Natural killer cell (primary cell): ENCODE measurements at regions not wholly inside any gene's neighbourhood (a gene's known extent, or its start where the extent isn't known, plus 50 kb on each side); places are given as distances from the start of the nearest gene placed in this dataset.

Source experiments
- ATAC-seq, 3 donors: fragments of 150-1000 bp in 2 of 3; fragments of 200-7000 bp in 1 of 3; cut with Tn5 transposase; 1 replicate in 1 of 3; 2 replicates in 2 of 3; pipeline ENCODE4 v1.10.0; 2021; ENCODE audit warnings: mild to moderate bottlenecking in 2 of 3, moderate library complexity in 2 of 3
- DNase-seq, 2 donors: peaks; one replicate each; pipeline versions ENCODE4 v3.0.0 to v3.0.0-alpha.2; 2013 to 2021; ENCODE audit warnings: mixed read lengths in 1 of 2
- H3K27ac ChIP-seq: one replicate; pipeline ENCODE4 v1.5.1; 2013; ENCODE audit warnings: mild to moderate bottlenecking, low read length
- H3K27me3 ChIP-seq: one replicate; pipeline ENCODE4 v1.6.1; 2013; ENCODE audit warnings: low read length; ENCODE audit not compliant: control insufficient read depth, insufficient read depth
- H3K36me3 ChIP-seq: one replicate; pipeline ENCODE4 v1.6.1; 2013; ENCODE audit warnings: low read length; ENCODE audit not compliant: control insufficient read depth, insufficient read depth
- H3K4me1 ChIP-seq: one replicate; pipeline ENCODE4 v1.6.1; 2013; ENCODE audit warnings: low read length; ENCODE audit not compliant: control insufficient read depth, insufficient read depth
- H3K4me3 ChIP-seq: one replicate; pipeline ENCODE4 v1.5.1; 2013; ENCODE audit warnings: low read length
- H3K9me3 ChIP-seq: one replicate; pipeline ENCODE4 v1.6.1; 2013; ENCODE audit warnings: low read length; ENCODE audit not compliant: control insufficient read depth, insufficient read depth
- H3K27ac Mint-ChIP-seq, 2 donors: one replicate each; pipeline ENCODE4 v1.8.0; 2022; ENCODE audit warnings: mild to moderate bottlenecking in 2 of 2, mixed read lengths in 2 of 2, moderate library complexity in 1 of 2
- H3K27me3 Mint-ChIP-seq, 2 donors: one replicate each; pipeline ENCODE4 v1.8.0; 2022; ENCODE audit warnings: low read depth in 2 of 2, mixed read lengths in 2 of 2
- H3K36me3 Mint-ChIP-seq: one replicate; pipeline ENCODE4 v1.8.0; 2022; ENCODE audit warnings: mixed read lengths
- H3K4me1 Mint-ChIP-seq, 2 donors: one replicate each; pipeline ENCODE4 v1.8.0; 2022; ENCODE audit warnings: mixed read lengths in 2 of 2
- H3K4me3 Mint-ChIP-seq: one replicate; pipeline ENCODE4 v1.8.0; 2022; ENCODE audit warnings: mild to moderate bottlenecking, moderate library complexity, mixed read lengths
- H3K9me3 Mint-ChIP-seq, 2 donors: one replicate each; pipeline ENCODE4 v1.8.0; 2022; ENCODE audit warnings: mixed read lengths in 2 of 2
- WGBS: methylation state at CpG from one replicate; pipeline ENCODE4 v1.1.7; 2013; ENCODE audit warnings: missing lambda C conversion rate; ENCODE audit not compliant: insufficient coverage; 5-methylcytosine and 5-hydroxymethylcytosine counted together
- intact Hi-C: fragments of 100-400 bp; cut with micrococcal nuclease; formaldehyde crosslinking; loops from one replicate; pipeline ENCODE4 v1.14.2; 2022
- TF ChIP-seq, protein P1 (sequence below): fragments of 200-600 bp; IDR thresholded peaks from one replicate; pipeline ENCODE4 v1.8.0; 2022; ENCODE audit warnings: antibody characterized with exemption

GRCh38 chr2:139613264-139613663 lies 833.1 kb upstream of the NXPH2 start:
- Histone ChIP-seq H3K4me1 (no peaks in the 10 kb centered on the region), H3K27ac (no peak overlapping the region), H3K27me3 (no peaks in the 10 kb centered on the region), H3K9me3 (peaks cover 16% of the 10 kb centered on the region), H3K36me3 (no peaks in the 10 kb centered on the region), H3K4me3 (no peak overlapping the region)
- H3K36me3 Mint-ChIP-seq = peaks cover 19% of the 10 kb centered on the region
- no peak overlapping the region for H3K27ac Mint-ChIP-seq
- peaks cover 19 to 22% of the 10 kb centered on the region in 2 donors for H3K9me3 Mint-ChIP-seq
- no peaks in the 10 kb centered on the region for H3K27me3 Mint-ChIP-seq
- no peak overlapping the region for H3K4me3 Mint-ChIP-seq
- TF ChIP-seq, protein P1, sequence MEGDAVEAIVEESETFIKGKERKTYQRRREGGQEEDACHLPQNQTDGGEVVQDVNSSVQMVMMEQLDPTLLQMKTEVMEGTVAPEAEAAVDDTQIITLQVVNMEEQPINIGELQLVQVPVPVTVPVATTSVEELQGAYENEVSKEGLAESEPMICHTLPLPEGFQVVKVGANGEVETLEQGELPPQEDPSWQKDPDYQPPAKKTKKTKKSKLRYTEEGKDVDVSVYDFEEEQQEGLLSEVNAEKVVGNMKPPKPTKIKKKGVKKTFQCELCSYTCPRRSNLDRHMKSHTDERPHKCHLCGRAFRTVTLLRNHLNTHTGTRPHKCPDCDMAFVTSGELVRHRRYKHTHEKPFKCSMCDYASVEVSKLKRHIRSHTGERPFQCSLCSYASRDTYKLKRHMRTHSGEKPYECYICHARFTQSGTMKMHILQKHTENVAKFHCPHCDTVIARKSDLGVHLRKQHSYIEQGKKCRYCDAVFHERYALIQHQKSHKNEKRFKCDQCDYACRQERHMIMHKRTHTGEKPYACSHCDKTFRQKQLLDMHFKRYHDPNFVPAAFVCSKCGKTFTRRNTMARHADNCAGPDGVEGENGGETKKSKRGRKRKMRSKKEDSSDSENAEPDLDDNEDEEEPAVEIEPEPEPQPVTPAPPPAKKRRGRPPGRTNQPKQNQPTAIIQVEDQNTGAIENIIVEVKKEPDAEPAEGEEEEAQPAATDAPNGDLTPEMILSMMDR = no peak
- H3K4me1 Mint-ChIP-seq = no peaks in the 10 kb centered on the region
- intact Hi-C loops = no loop called here
- 78% methylated on average over 3 of the region's 3 CpGs for WGBS
- no peak for DNase-seq
- ATAC-seq = no peak

DNA sequence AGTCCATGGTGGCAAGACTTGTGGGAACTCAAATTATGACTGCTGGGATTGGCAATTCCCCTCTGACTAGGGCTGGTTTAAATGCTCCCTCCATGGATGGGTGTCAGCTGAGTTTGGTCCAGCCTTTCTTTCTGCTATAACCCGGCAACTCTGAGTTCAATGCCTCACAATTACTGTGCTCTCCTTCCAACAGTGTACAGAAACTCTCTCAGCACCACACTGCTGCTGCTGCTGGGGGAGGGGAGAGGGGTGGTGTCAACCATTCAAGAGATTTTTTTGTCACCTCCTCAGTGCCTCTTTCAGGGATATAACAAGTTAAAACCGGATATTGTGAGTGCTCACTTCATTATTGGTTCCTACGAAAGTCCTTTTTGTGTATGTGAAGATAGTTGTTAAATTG lies 830.3 kb upstream of the NXPH2 start:
- no peak overlapping the region for H3K4me3 Mint-ChIP-seq
- Histone ChIP-seq H3K27ac (no peak overlapping the region), H3K4me3 (no peak overlapping the region), H3K4me1 (no peaks in the 10 kb centered on the region), H3K9me3 (peaks cover 16% of the 10 kb centered on the region), H3K27me3 (no peaks in the 10 kb centered on the region), H3K36me3 (no peaks in the 10 kb centered on the region)
- WGBS = 20% methylated on average over 1 of the region's 3 CpGs
- no peak for DNase-seq
- H3K4me1 Mint-ChIP-seq = no peaks in the 10 kb centered on the region
- no peaks in the 10 kb centered on the region for H3K27me3 Mint-ChIP-seq
- peaks cover 22 to 24% of the 10 kb centered on the region in 2 donors for H3K9me3 Mint-ChIP-seq
- H3K27ac Mint-ChIP-seq = no peak overlapping the region
- ATAC-seq = no peak
- intact Hi-C loops = no loop called here
- TF ChIP-seq, protein P1 = no peak
- H3K36me3 Mint-ChIP-seq = peaks cover 27% of the 10 kb centered on the region

DNA sequence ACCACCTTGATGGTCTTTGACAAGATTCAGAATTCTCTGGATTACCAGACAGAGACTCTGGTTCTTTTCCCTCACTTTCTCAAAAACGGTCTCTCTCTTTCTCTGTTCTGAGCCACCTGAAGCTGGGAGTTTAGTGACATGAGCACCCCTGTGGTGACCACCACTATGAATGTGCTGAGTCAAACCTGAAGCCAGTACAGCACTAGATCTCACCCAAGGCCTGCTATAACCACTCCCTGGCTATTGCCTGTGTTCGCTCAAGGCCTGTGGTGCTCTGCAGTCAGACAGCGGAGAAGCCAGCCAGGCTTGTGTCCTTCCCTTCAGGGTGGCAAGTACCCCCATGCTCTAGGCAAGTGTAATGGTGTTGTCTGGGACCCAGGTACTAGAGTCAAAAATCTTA lies 828.9 kb upstream of the NXPH2 start:
- Mint-ChIP-seq H3K27me3 (no peaks in the 10 kb centered on the region), H3K4me1 (no peaks in the 10 kb centered on the region), H3K36me3 (peaks cover 34% of the 10 kb centered on the region), H3K4me3 (no peak overlapping the region), H3K9me3 (peaks cover 21 to 24% of the 10 kb centered on the region in 2 donors), H3K27ac (no peak overlapping the region)
- Histone ChIP-seq H3K4me3 (no peak overlapping the region), H3K36me3 (no peaks in the 10 kb centered on the region), H3K4me1 (no peaks in the 10 kb centered on the region), H3K27ac (no peak overlapping the region), H3K27me3 (no peaks in the 10 kb centered on the region), H3K9me3 (peaks cover 16% of the 10 kb centered on the region)
- TF ChIP-seq, protein P1 = no peak
- intact Hi-C loops = no loop called here
- DNase-seq (no peak), ATAC-seq (no peak)
- 69% methylated on average over 3 of the region's 3 CpGs for WGBS

DNA sequence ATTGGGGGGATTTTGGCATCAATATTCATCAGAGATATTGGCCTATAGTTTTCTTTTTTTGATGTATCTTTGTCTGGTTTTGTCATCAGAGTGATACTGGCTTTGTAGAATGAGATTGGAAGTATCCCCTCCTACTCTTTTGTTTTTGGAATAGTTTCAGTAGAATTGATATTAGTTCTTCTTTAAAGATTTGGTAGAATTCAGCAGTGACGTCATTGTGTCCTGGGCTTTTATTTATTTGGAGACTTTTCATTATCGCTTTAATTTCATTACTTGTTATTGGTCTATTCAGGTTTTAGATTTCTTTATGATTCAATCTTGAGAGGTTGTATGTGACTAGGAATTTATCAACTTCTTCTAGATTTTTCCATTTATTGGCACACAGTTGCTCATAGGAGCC lies 825.5 kb upstream of the NXPH2 start:
- DNase-seq (no peak), ATAC-seq (no peak)
- WGBS = 80% methylated on average over 1 of the region's 2 CpGs
- peaks cover 16% of the 10 kb centered on the region for H3K9me3 ChIP-seq
- no peaks in the 10 kb centered on the region for H3K27me3 ChIP-seq
- no peaks in the 10 kb centered on the region for H3K27me3 Mint-ChIP-seq
- H3K4me1 Mint-ChIP-seq = no peaks in the 10 kb centered on the region
- H3K27ac ChIP-seq = no peak overlapping the region
- H3K4me3 Mint-ChIP-seq = no peak overlapping the region
- peaks cover 29% of the 10 kb centered on the region for H3K36me3 Mint-ChIP-seq
- no peaks in the 10 kb centered on the region for H3K4me1 ChIP-seq
- H3K27ac Mint-ChIP-seq = no peak overlapping the region
- no peaks in the 10 kb centered on the region for H3K36me3 ChIP-seq
- peaks cover 18 to 27% of the 10 kb centered on the region in 2 donors for H3K9me3 Mint-ChIP-seq
- TF ChIP-seq, protein P1 = no peak
- intact Hi-C loops = no loop called here
- no peak overlapping the region for H3K4me3 ChIP-seq
